Keratinocyte (primary cell): ENCODE measurements at regions not wholly inside any gene's neighbourhood (a gene's known extent, or its start where the extent isn't known, plus 50 kb on each side); places are given as distances from the start of the nearest gene placed in this dataset.

ENCODE experiments used
- EZH2 ChIP-seq: IDR thresholded peaks from one replicate; pipeline ENCODE4 v1.6.1; 2012; ENCODE audit warnings: inconsistent platforms, mild to moderate bottlenecking, low read length, moderate library complexity
- TF ChIP-seq, protein P1 (sequence below), 3 experiments: IDR thresholded peaks in 1 of 3; conservative IDR thresholded peaks in 1 of 3; optimal IDR thresholded peaks in 1 of 3; 2 replicates in 2 of 3; 3 replicates in 1 of 3; pipeline versions ENCODE3 to v1.5.1; 2011; ENCODE audit warnings: low read length in 3 of 3, mild to moderate bottlenecking in 3 of 3, moderate library complexity in 2 of 3, control low read depth in 1 of 3, inconsistent platforms in 1 of 3; ENCODE audit not compliant: insufficient read depth in 2 of 3; ENCODE audit errors: extremely low read depth in 1 of 3

DNA sequence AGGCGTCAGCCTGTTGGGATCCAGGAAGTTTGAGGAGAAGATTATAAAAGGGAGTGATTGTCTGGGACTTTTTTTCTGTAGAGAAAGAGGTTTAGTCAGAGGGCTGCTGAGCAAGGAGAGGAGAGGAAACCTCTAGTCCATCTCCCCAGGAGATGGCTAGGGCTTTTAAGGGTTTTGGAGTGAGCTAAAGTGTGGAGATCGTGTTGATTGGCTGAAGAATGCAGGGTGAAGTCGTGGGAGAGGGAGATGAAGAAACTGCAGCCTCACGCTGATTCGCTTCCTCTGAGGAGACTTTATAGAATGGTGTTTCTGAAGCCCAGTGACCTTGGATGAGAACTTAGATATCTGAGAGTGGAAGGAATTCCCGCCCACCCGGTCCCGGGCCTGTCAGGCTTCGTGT is 193.7 kb upstream of the PWP1 start:
- TF ChIP-seq, protein P1, sequence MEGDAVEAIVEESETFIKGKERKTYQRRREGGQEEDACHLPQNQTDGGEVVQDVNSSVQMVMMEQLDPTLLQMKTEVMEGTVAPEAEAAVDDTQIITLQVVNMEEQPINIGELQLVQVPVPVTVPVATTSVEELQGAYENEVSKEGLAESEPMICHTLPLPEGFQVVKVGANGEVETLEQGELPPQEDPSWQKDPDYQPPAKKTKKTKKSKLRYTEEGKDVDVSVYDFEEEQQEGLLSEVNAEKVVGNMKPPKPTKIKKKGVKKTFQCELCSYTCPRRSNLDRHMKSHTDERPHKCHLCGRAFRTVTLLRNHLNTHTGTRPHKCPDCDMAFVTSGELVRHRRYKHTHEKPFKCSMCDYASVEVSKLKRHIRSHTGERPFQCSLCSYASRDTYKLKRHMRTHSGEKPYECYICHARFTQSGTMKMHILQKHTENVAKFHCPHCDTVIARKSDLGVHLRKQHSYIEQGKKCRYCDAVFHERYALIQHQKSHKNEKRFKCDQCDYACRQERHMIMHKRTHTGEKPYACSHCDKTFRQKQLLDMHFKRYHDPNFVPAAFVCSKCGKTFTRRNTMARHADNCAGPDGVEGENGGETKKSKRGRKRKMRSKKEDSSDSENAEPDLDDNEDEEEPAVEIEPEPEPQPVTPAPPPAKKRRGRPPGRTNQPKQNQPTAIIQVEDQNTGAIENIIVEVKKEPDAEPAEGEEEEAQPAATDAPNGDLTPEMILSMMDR (optimal IDR thresholded peaks at IDR 0.05 in 1 of 3, IDR thresholded peaks at IDR 0.05 in 1 of 3, conservative IDR thresholded peaks at IDR 0.05 in 1 of 3; ENCODE audit: extremely low read depth in 1 of 3, insufficient read depth in 2 of 3, low read length in 3 of 3): no peak
- TF ChIP-seq EZH2: no peak
